HepG2 (cell line): ENCODE measurements at regions not wholly inside any gene's neighbourhood (a gene's known extent, or its start where the extent isn't known, plus 50 kb on each side); places are given as distances from the start of the nearest gene placed in this dataset.
"Not testable (repeated sequence)": the region's sequence is repeated elsewhere in the genome, so short reads cannot be mapped to it uniquely, and the experiment has no call there.

ENCODE experiments used
- BRCA1 ChIP-seq: sonication (generic); formaldehyde crosslinking; IDR thresholded peaks from 2 replicates; pipeline ENCODE4 v1.4.0; 2020; ENCODE audit warnings: missing genetic modification reagents
- CAMTA2 ChIP-seq: sonication (generic); formaldehyde crosslinking; IDR thresholded peaks from 2 replicates; pipeline ENCODE4 v1.4.0; 2020; ENCODE audit warnings: mild to moderate bottlenecking, missing genetic modification reagents, borderline replicate concordance
- CTCF ChIP-seq: sonication (generic); formaldehyde crosslinking; IDR thresholded peaks from 2 replicates; pipeline ENCODE4 v1.5.0; 2020; ENCODE audit warnings: mild to moderate bottlenecking, missing genetic modification reagents, moderate library complexity
- MXD4 ChIP-seq: IDR thresholded peaks from 2 replicates; pipeline ENCODE4 v1.6.1; 2016; ENCODE audit warnings: mild to moderate bottlenecking, missing biosample characterization, missing genetic modification reagents
- POLR2A ChIP-seq, 2 experiments: IDR thresholded peaks; 2 replicates each; pipeline ENCODE4 v1.6.1; 2011; ENCODE audit warnings: low read depth in 2 of 2, low read length in 2 of 2, mild to moderate bottlenecking in 1 of 2, moderate library complexity in 1 of 2; ENCODE audit not compliant: insufficient read depth in 1 of 2
- TAF15 ChIP-seq: fragments of 200-400 bp; formaldehyde crosslinking; IDR thresholded peaks from one replicate; pipeline ENCODE4 v1.6.1; 2018; ENCODE audit warnings: mild to moderate bottlenecking, low read depth, low read length; ENCODE audit not compliant: poor library complexity, severe bottlenecking
- TCF7L2 ChIP-seq: IDR thresholded peaks from 2 replicates; pipeline ENCODE4 v1.6.1; 2011; ENCODE audit warnings: mild to moderate bottlenecking, low read depth, low read length, moderate library complexity
- U2AF1 ChIP-seq: fragments of 200-400 bp; formaldehyde crosslinking; optimal IDR thresholded peaks from 2 replicates; pipeline ENCODE3; 2017; ENCODE audit warnings: mild to moderate bottlenecking, low read depth, low read length
- YY1 ChIP-seq: IDR thresholded peaks from 2 replicates; pipeline ENCODE4 v1.6.1; 2011; ENCODE audit warnings: low read length, low read depth, moderate library complexity, mild to moderate bottlenecking; ENCODE audit not compliant: insufficient read depth, insufficient replicate concordance
- ZFP36 ChIP-seq: fragments of 150-350 bp; IDR thresholded peaks from 2 replicates; pipeline ENCODE4 v1.6.1; 2018; ENCODE audit warnings: borderline replicate concordance, low read length, low read depth; ENCODE audit not compliant: partially characterized antibody
- ZNF605 ChIP-seq: sonication (generic); formaldehyde crosslinking; IDR thresholded peaks from 2 replicates; pipeline ENCODE4 v1.8.0; 2022; ENCODE audit warnings: mild to moderate bottlenecking, missing genetic modification reagents
- TF ChIP-seq, protein P1 (sequence below): sonication (generic); formaldehyde crosslinking; IDR thresholded peaks from 2 replicates; pipeline ENCODE4 v1.8.1; 2022; ENCODE audit warnings: low read depth, mild to moderate bottlenecking, missing genetic modification reagents
- TF ChIP-seq, protein P2 (sequence below): IDR thresholded peaks from 2 replicates; pipeline ENCODE4 v1.6.1; 2016; ENCODE audit warnings: low read depth, missing genetic modification reagents, missing compliant biosample characterization
- TF ChIP-seq, protein P3 (sequence below): sonication (generic); formaldehyde crosslinking; IDR thresholded peaks from 2 replicates; pipeline ENCODE4 v1.4.0; 2020; ENCODE audit warnings: missing genetic modification reagents

- TF ChIP-seq TAF15; POLR2A (IDR thresholded peaks at IDR 0.05; ENCODE audit: insufficient read depth in 1 of 2, low read depth in 2 of 2, low read length in 2 of 2); ZNF605 (CRISPR knock-in tag); CTCF; YY1; ZFP36; U2AF1; MXD4 (CRISPR knock-in tag); TCF7L2; BRCA1; CAMTA2: not testable (repeated sequence)
- TF ChIP-seq, protein P1, sequence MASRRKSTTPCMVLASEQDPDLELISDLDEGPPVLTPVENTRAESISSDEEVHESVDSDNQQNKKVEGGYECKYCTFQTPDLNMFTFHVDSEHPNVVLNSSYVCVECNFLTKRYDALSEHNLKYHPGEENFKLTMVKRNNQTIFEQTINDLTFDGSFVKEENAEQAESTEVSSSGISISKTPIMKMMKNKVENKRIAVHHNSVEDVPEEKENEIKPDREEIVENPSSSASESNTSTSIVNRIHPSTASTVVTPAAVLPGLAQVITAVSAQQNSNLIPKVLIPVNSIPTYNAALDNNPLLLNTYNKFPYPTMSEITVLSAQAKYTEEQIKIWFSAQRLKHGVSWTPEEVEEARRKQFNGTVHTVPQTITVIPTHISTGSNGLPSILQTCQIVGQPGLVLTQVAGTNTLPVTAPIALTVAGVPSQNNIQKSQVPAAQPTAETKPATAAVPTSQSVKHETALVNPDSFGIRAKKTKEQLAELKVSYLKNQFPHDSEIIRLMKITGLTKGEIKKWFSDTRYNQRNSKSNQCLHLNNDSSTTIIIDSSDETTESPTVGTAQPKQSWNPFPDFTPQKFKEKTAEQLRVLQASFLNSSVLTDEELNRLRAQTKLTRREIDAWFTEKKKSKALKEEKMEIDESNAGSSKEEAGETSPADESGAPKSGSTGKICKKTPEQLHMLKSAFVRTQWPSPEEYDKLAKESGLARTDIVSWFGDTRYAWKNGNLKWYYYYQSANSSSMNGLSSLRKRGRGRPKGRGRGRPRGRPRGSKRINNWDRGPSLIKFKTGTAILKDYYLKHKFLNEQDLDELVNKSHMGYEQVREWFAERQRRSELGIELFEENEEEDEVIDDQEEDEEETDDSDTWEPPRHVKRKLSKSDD, result not testable (repeated sequence)
- TF ChIP-seq, protein P2, sequence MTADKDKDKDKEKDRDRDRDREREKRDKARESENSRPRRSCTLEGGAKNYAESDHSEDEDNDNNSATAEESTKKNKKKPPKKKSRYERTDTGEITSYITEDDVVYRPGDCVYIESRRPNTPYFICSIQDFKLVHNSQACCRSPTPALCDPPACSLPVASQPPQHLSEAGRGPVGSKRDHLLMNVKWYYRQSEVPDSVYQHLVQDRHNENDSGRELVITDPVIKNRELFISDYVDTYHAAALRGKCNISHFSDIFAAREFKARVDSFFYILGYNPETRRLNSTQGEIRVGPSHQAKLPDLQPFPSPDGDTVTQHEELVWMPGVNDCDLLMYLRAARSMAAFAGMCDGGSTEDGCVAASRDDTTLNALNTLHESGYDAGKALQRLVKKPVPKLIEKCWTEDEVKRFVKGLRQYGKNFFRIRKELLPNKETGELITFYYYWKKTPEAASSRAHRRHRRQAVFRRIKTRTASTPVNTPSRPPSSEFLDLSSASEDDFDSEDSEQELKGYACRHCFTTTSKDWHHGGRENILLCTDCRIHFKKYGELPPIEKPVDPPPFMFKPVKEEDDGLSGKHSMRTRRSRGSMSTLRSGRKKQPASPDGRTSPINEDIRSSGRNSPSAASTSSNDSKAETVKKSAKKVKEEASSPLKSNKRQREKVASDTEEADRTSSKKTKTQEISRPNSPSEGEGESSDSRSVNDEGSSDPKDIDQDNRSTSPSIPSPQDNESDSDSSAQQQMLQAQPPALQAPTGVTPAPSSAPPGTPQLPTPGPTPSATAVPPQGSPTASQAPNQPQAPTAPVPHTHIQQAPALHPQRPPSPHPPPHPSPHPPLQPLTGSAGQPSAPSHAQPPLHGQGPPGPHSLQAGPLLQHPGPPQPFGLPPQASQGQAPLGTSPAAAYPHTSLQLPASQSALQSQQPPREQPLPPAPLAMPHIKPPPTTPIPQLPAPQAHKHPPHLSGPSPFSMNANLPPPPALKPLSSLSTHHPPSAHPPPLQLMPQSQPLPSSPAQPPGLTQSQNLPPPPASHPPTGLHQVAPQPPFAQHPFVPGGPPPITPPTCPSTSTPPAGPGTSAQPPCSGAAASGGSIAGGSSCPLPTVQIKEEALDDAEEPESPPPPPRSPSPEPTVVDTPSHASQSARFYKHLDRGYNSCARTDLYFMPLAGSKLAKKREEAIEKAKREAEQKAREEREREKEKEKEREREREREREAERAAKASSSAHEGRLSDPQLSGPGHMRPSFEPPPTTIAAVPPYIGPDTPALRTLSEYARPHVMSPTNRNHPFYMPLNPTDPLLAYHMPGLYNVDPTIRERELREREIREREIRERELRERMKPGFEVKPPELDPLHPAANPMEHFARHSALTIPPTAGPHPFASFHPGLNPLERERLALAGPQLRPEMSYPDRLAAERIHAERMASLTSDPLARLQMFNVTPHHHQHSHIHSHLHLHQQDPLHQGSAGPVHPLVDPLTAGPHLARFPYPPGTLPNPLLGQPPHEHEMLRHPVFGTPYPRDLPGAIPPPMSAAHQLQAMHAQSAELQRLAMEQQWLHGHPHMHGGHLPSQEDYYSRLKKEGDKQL (CRISPR knock-in tag), result not testable (repeated sequence)
- TF ChIP-seq, protein P3, sequence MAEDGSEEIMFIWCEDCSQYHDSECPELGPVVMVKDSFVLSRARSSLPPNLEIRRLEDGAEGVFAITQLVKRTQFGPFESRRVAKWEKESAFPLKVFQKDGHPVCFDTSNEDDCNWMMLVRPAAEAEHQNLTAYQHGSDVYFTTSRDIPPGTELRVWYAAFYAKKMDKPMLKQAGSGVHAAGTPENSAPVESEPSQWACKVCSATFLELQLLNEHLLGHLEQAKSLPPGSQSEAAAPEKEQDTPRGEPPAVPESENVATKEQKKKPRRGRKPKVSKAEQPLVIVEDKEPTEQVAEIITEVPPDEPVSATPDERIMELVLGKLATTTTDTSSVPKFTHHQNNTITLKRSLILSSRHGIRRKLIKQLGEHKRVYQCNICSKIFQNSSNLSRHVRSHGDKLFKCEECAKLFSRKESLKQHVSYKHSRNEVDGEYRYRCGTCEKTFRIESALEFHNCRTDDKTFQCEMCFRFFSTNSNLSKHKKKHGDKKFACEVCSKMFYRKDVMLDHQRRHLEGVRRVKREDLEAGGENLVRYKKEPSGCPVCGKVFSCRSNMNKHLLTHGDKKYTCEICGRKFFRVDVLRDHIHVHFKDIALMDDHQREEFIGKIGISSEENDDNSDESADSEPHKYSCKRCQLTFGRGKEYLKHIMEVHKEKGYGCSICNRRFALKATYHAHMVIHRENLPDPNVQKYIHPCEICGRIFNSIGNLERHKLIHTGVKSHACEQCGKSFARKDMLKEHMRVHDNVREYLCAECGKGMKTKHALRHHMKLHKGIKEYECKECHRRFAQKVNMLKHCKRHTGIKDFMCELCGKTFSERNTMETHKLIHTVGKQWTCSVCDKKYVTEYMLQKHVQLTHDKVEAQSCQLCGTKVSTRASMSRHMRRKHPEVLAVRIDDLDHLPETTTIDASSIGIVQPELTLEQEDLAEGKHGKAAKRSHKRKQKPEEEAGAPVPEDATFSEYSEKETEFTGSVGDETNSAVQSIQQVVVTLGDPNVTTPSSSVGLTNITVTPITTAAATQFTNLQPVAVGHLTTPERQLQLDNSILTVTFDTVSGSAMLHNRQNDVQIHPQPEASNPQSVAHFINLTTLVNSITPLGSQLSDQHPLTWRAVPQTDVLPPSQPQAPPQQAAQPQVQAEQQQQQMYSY, result not testable (repeated sequence)
These were observed 323.7 kb downstream of the FOXD4L4 start for GRCh38 chr9:66060681-66061080.
